Activated naive CD4-positive, alpha-beta T cell treated with anti-CD3 and anti-CD28 coated beads, Interleukin-2, amount 50 U/mL, for 24 hours (primary cell): ENCODE measurements at regions not wholly inside any gene's neighbourhood (a gene's known extent, or its start where the extent isn't known, plus 50 kb on each side); places are given as distances from the start of the nearest gene placed in this dataset.

Experiments used
- H3K27ac Mint-ChIP-seq: one replicate; pipeline ENCODE4 v1.8.0; 2021; ENCODE audit warnings: mild to moderate bottlenecking, mixed read lengths
- H3K27me3 Mint-ChIP-seq: one replicate; pipeline ENCODE4 v1.8.0; 2021; ENCODE audit warnings: mixed read lengths
- H3K36me3 Mint-ChIP-seq: one replicate; pipeline ENCODE4 v1.8.0; 2021; ENCODE audit warnings: mixed read lengths
- H3K4me1 Mint-ChIP-seq: one replicate; pipeline ENCODE4 v1.8.0; 2021; ENCODE audit warnings: mixed read lengths
- H3K4me3 Mint-ChIP-seq: one replicate; pipeline ENCODE4 v1.8.0; 2021; ENCODE audit warnings: mild to moderate bottlenecking, mixed read lengths
- H3K9me3 Mint-ChIP-seq: one replicate; pipeline ENCODE4 v1.8.0; 2021; ENCODE audit warnings: mixed read lengths

DNA sequence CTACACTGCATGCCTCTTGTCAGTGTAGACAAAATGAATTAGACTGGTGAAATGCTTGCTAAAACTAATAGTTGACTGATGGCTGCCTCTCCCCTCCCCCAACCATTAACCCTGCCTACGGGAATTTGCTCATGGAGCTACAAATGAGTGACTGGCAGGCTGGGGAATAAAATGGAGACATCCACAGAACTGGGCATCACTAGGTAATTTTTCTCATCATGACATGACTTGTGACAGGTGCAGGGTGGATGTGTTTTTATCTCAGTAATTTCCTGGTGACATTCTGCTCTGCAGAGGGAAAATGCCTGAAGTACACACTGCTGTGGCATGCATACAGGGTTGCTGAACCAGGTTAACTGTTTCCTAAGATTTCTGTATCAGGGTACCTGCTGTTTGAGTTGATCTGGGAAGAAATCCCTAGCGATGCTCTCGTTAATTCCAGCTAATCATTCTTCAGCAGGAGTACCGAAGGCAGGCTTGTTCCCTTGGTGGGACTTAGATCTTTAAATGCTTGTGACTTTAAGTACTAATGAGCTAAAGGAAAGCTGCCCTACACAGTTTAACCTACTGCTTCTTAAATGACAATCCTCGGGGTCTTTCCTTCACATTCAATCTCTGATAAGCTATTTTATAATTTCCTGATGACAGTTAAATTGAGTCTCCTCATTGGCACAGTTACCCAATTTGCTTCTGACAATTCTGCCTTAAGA, 376.3 kb upstream of the LCORL start:
- Mint-ChIP-seq H3K36me3 (no peaks in the 10 kb centered on the region), H3K9me3 (no peaks in the 10 kb centered on the region), H3K27ac (no peak overlapping the region), H3K4me1 (no peaks in the 10 kb centered on the region), H3K4me3 (no peak overlapping the region), H3K27me3 (peaks cover 4% of the 10 kb centered on the region)

DNA sequence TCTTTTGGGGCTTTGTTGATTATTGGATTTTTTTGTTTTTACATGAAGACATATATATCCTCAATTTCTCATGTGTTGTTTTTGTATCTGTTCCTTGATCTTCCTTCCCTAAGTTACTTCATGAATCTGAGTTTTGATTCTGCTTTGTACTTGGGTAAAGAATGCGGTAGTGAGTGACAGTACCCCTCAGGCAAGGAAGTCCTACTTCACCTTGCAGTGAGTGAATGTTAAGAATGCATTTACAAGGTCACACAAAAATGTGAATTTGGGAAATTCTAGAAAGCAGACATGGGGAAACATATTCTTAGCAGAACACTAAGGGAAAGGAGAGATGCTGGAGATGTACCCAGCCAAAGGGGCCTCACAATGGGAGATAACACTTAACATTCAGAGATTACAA, 373.1 kb upstream of the LCORL start:
- Mint-ChIP-seq H3K4me3 (no peak overlapping the region), H3K4me1 (no peaks in the 10 kb centered on the region)

DNA sequence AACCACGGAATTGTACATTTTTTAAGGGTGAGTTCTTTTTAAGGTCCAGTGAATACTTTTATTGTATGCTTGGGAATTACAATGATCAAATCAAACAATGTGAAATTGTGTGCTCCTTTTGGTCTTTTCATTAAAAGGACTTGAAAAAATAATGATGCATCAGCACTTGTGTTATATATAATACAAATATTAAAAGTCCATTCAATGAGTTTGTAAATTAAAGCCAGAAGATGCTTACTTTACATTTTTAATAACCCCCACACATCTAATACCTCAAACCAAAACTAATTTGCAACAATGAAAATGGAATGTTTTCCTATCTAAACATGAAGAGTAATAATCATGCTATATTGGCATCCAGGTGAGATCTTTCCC, 369.8 kb upstream of the LCORL start:
- H3K4me3 Mint-ChIP-seq, result no peak overlapping the region

More for the DNA sequence above, 373.1 kb upstream of the LCORL start:
- no peak overlapping the region for H3K27ac Mint-ChIP-seq
- H3K9me3 Mint-ChIP-seq, result no peaks in the 10 kb centered on the region
- H3K27me3 Mint-ChIP-seq, result peaks cover 3% of the 10 kb centered on the region
- no peaks in the 10 kb centered on the region for H3K36me3 Mint-ChIP-seq

DNA sequence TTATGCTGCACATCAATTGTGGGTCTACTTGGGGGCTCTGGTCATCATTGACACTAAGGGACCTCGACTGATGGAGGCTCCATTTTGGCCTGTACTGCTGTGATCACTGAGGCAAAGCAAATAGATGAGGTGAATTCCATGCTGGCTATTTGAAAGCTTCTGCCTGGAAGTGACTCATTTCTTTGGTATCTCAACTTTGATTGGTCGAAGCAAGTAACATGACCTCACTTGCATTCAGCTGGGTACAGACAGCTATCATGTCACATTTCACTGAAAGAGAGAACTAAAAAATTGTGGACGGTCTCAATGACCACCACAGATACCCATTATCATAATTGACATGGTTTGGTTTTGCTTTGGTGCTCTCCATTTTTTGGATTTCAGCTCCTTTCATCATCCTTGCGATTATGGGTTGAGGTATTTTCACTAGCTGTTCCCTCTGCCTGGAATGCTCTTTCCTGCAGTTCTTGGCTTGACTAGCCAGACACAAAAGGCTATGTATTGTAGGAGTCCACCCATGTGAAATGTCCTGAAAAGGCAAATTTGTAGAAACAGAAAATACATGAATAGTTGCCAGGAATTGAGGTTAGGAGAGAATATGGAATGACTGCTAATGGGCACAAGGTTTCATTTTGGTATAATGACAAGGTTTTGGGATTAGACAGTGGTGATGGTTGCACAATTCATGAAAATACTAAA, 369.2 kb upstream of the LCORL start:
- peaks cover 5% of the 10 kb centered on the region for H3K27me3 Mint-ChIP-seq
- no peaks in the 10 kb centered on the region for H3K4me1 Mint-ChIP-seq
- H3K9me3 Mint-ChIP-seq, result no peaks in the 10 kb centered on the region
- no peaks in the 10 kb centered on the region for H3K36me3 Mint-ChIP-seq
- H3K4me3 Mint-ChIP-seq, result no peak overlapping the region
- H3K27ac Mint-ChIP-seq, result no peak overlapping the region

More for the DNA sequence above, 369.8 kb upstream of the LCORL start:
- Mint-ChIP-seq H3K27me3 (peaks cover 5% of the 10 kb centered on the region), H3K9me3 (no peaks in the 10 kb centered on the region), H3K4me1 (no peaks in the 10 kb centered on the region), H3K27ac (no peak overlapping the region), H3K36me3 (no peaks in the 10 kb centered on the region)

DNA sequence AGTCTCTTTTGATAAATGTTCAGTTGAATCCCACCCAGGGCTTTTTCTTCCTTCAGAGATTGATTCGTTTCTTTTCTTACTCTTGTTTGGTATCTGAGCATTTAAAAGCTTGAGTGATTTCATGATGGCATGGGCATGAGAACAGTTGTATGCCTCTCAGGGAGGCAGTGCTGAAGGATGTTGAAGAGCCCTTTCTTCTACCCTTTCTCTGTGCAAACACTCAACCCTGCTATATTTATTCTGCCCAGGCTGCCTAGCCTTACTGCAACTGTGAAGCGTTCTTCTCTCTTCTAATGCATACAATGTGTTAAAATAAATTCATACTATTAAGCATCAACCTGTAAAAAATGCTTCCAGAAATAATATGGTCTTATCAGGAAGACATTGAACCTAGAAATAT, 367.6 kb upstream of the LCORL start:
- H3K4me3 Mint-ChIP-seq, result no peak overlapping the region
- H3K27me3 Mint-ChIP-seq, result peaks cover 7% of the 10 kb centered on the region
- peaks cover 13% of the 10 kb centered on the region for H3K9me3 Mint-ChIP-seq
- no peaks in the 10 kb centered on the region for H3K4me1 Mint-ChIP-seq
- H3K36me3 Mint-ChIP-seq, result no peaks in the 10 kb centered on the region
- H3K27ac Mint-ChIP-seq, result no peak overlapping the region

DNA sequence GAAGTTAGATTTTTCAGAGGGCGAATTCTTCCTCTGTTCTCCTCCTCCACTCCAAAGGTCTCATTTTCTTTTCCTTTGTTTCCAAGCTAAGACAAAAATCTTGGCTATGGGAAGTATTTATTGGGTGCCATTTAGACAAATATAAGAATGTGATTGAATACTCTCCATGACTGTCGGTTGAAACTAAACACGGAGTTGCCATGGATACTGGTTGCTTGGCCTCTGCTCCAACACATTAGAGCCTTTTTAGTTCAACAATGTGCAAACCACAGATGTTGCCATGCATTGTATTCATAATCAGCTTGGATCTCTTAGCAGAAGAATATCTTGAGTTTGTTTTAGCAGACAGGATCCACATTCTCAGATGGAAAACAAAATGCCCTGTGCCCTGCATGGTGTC, 366.5 kb upstream of the LCORL start:
- Mint-ChIP-seq H3K27ac (no peak overlapping the region), H3K36me3 (no peaks in the 10 kb centered on the region), H3K4me1 (no peaks in the 10 kb centered on the region), H3K9me3 (peaks cover 20% of the 10 kb centered on the region), H3K4me3 (no peak overlapping the region), H3K27me3 (peaks cover 7% of the 10 kb centered on the region)

DNA sequence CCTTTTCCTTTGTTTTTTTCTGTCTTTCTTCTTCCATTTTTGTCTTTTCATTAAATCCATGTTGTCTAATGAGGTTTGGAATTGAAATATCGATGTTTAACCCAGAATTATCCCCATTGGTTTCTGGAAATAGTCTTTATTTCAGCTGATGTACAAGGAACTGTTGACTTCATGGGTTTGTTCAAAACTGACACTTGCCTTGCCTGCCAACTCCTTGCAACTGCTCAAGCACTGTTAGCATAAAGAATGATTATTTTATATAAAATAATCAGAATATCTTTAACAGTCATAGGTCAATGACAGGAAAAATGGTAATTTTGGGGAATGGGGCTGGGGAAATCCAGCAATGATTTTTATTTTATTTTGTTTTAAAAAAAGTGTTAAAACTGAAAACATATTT, 359.6 kb upstream of the LCORL start:
- H3K27me3 Mint-ChIP-seq, result peaks cover 12% of the 10 kb centered on the region
- H3K27ac Mint-ChIP-seq, result no peak overlapping the region
- peaks cover 20% of the 10 kb centered on the region for H3K9me3 Mint-ChIP-seq
- no peak overlapping the region for H3K4me3 Mint-ChIP-seq
- no peaks in the 10 kb centered on the region for H3K4me1 Mint-ChIP-seq
- H3K36me3 Mint-ChIP-seq, result no peaks in the 10 kb centered on the region

DNA sequence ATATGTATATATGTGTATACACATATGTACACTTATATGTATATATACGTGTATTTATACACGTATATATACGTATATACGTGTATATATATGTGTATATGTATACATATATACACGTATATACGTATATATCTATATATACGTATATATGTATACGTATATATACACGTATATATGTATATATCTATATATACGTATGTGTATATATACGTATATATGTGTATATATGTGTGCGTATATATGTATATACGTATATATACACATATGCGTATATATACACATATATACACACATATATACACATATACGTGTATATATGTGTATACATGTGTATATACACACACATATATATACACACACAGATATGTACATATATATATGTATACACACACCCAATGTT, 348.0 kb upstream of the LCORL start:
- H3K27ac Mint-ChIP-seq, result no peak overlapping the region
- no peak overlapping the region for H3K4me3 Mint-ChIP-seq
- H3K4me1 Mint-ChIP-seq, result no peaks in the 10 kb centered on the region
- peaks cover 10% of the 10 kb centered on the region for H3K27me3 Mint-ChIP-seq
- no peaks in the 10 kb centered on the region for H3K36me3 Mint-ChIP-seq
- H3K9me3 Mint-ChIP-seq, result no peaks in the 10 kb centered on the region

DNA sequence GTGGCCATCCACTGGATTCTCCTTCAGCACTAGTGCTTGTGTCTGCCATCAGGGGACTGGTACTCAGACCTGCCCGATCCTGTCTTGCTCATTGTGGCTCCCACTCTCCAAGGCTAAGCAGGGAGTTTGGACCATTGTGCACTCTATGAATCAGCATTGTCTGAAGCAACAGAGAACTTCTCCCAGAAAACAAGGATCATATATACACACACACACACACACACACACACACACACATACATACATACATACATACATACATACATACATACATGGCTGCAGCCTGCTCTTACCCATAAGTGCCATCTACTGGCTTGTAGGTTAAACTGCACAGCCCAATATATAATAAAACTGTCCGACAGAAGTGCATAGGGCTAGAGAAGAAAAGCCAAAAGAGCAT, 345.3 kb upstream of the LCORL start:
- Mint-ChIP-seq H3K4me1 (no peaks in the 10 kb centered on the region), H3K4me3 (no peak overlapping the region), H3K27ac (no peak overlapping the region), H3K36me3 (no peaks in the 10 kb centered on the region), H3K9me3 (no peaks in the 10 kb centered on the region), H3K27me3 (peaks cover 6% of the 10 kb centered on the region)

DNA sequence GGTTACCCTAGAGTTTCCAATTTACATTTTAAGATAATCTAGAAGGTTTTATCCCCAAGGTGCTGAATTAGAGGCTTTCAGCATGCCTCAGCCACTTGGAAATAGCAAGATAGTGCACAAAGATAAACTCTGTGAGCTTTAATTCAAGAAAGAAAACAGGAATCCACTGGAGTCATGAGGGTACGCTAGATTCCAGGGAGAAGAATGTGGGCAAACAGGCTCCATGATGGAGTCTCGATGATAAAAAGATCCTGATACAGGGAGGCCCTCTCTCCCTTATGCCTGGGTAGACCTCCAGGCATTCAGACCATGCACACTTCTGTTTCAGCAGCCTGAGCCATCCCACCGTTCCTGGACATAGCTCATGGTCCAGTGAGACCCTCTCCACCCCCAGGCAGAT, 344.6 kb upstream of the LCORL start:
- H3K27ac Mint-ChIP-seq, result no peak overlapping the region
- H3K27me3 Mint-ChIP-seq, result peaks cover 6% of the 10 kb centered on the region
- H3K36me3 Mint-ChIP-seq, result no peaks in the 10 kb centered on the region
- no peak overlapping the region for H3K4me3 Mint-ChIP-seq
- no peaks in the 10 kb centered on the region for H3K9me3 Mint-ChIP-seq
- no peaks in the 10 kb centered on the region for H3K4me1 Mint-ChIP-seq

DNA sequence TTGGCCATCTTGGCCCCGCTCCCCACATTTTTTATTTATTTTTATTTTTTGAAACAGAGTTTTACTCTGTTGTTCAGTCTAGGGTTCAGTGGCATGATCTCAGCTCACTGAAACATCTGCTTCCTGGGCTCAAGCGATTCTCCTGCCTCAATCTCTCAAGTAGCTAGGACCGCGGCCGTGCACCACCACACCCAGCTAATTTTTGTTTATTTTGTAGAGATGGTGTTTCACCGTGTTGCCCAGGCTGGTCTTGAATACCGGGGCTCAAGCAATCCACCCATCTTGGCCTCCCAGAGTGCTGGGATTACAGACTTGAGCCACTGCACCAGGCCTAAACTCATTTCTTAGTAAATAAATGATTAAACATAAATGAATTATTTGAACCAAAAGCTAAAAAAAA, 322.0 kb upstream of the LCORL start:
- Mint-ChIP-seq H3K4me1 (no peaks in the 10 kb centered on the region), H3K36me3 (no peaks in the 10 kb centered on the region), H3K27ac (no peak overlapping the region), H3K27me3 (peaks cover 2% of the 10 kb centered on the region), H3K9me3 (peaks cover 5% of the 10 kb centered on the region), H3K4me3 (no peak overlapping the region)

DNA sequence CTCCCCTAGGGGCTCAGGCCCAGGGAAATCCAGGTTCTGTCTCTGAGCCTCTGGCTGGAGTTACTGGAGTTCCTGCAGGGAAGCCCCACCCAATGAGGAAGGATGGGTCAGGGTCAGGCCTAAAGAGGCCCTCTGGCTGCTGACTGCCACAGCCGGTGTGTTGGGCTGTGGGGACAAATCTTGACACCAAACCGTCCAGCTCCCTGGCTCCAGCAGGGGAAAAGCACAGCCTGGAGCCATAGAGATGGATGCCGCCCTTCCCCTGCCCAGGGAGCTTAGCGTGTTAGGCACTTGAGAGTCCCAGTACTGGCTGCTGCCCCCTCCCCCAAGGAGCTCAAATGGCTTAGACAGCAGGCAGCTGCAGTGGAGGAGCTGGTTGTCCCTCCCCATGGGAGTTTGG, 321.3 kb upstream of the LCORL start:
- Mint-ChIP-seq H3K27ac (no peak overlapping the region), H3K27me3 (peaks cover 2% of the 10 kb centered on the region), H3K36me3 (no peaks in the 10 kb centered on the region), H3K4me1 (no peaks in the 10 kb centered on the region), H3K9me3 (peaks cover 9% of the 10 kb centered on the region), H3K4me3 (no peak overlapping the region)

DNA sequence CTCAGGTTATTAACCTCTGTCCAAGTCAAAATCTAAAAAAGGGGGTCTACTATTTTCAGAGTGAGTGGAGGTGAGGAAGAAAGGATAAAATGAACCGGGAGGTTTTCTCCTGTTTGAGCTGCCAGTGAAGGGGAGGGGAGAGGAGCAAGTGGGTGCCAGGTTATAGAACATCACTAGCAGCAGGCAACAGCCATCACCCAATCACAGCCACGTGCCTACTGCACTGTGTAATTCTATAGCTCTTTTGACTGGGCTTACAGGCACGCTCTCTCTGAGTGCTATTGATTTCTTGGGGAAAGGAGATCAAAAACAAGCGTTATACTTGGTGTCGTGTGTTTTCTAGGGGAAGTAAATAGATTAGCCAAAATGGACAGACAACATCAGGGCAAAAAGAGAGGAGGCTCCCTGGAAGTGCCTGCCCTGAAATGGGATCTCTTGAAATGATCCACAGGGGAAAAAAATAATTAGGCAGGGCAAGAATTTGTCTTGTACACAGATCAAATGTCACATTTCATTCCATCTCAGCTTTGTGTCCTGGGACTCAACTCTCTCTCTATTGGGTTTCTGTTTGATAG, 300.5 kb upstream of the LCORL start:
- Mint-ChIP-seq H3K9me3 (no peaks in the 10 kb centered on the region), H3K4me3 (no peak overlapping the region), H3K4me1 (no peaks in the 10 kb centered on the region), H3K27ac (no peak overlapping the region), H3K36me3 (no peaks in the 10 kb centered on the region), H3K27me3 (peaks cover 6% of the 10 kb centered on the region)

DNA sequence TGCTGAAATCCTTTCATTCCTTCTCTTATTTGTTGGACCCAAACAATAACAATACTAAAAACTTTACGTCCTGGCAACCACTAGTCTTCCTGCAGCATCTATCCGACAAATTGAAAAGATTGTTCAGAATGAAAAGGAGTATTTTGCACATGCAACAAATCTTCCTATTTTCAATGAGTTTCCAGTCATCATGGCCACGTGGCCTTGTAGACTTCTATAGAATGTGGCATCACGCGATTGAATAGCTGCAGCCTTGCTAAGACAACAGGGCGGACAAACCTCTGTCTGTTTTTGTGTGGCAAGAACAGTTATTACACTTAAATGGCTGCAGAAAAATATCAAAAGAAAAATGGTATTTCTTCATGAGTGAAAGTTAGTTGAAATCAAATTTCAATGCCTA, 297.9 kb upstream of the LCORL start:
- no peaks in the 10 kb centered on the region for H3K4me1 Mint-ChIP-seq
- H3K9me3 Mint-ChIP-seq, result no peaks in the 10 kb centered on the region
- no peaks in the 10 kb centered on the region for H3K36me3 Mint-ChIP-seq
- peaks cover 9% of the 10 kb centered on the region for H3K27me3 Mint-ChIP-seq
- no peak overlapping the region for H3K27ac Mint-ChIP-seq
- no peak overlapping the region for H3K4me3 Mint-ChIP-seq

DNA sequence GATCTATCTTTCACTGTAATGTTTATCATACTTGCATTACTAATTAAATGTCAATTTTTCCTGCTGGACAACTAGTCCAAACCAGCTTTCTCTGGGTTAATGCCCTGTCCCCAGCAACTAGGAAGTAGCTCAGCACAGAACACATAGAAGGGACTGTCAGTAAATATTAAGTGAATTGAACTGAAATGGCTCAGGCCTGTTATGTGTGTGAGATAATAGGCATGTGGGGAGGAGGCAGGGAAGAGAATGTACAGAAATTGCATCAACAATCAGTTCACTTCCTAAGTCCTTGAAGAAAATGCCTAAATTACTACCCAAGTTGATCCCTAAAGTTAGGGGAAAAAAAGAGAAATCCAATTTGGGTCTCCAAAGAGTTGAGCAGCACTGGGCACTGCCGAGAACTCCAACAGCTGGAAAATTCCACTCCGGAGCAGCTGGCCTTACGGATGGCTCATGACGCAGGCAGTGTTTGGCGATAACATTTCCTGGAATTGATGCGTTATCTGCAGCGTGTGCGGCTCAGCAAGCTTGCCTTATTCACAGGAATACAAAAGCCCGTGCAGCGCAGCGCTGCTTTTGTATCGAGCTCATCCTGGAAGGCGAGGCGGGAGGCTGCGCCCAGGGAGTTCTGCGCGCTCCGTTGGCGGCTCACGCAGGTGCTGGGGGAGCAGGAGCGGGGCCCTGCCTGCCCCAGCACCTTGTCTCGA, 297.3 kb upstream of the LCORL start:
- Mint-ChIP-seq H3K27me3 (peaks cover 9% of the 10 kb centered on the region), H3K4me1 (no peaks in the 10 kb centered on the region), H3K27ac (no peak overlapping the region), H3K4me3 (no peak overlapping the region), H3K36me3 (no peaks in the 10 kb centered on the region), H3K9me3 (no peaks in the 10 kb centered on the region)

DNA sequence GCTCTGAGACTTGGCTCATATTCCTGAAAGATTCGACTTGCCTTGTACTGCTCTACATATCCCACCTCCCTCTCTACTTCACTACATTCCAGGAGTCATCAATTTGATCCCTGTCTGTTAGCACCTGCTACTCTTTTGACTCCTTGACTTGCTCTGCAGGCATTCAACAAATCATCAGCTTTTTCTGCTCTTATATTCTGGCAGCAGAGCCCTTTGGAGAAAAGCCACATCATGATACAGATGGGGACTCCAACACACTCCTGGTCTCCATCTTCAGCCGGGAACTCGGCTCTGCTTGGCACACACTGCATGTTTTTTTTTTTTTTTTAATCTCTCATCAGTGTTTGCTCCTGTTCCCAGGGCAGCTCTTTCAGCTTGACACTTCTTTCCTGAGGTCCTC, 293.2 kb upstream of the LCORL start:
- H3K27me3 Mint-ChIP-seq, result peaks cover 9% of the 10 kb centered on the region
- no peaks in the 10 kb centered on the region for H3K36me3 Mint-ChIP-seq
- no peak overlapping the region for H3K4me3 Mint-ChIP-seq
- H3K27ac Mint-ChIP-seq, result no peak overlapping the region
- H3K9me3 Mint-ChIP-seq, result no peaks in the 10 kb centered on the region
- no peaks in the 10 kb centered on the region for H3K4me1 Mint-ChIP-seq
